ENCODE measurements at regions not wholly inside any gene's neighbourhood (a gene's known extent, or its start where the extent isn't known, plus 50 kb on each side); places are given as distances from the start of the nearest gene placed in this dataset.

DNA sequence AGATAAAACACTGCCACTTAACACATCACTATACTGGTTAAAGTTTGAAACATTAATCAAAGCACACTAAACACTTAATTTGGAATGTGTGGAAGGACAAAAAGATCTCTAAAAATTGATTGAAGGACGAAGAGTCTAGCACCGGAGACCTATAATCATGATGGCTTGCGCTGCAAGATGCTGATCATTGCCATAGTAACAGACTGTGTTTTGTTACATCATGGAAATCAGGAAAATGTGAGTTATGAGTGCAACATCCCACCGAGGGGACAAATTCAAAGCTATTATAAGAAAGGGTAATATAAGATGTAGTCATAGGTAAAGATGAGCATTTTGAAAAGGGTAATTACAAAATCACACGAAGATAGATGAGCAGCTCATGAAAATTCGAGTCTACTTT, 278.8 kb upstream of the CTNND2 start:
- no peak for DNase-seq (ENCODE audit: low read depth)
- TF ChIP-seq CTCF (IDR thresholded peaks at IDR 0.05; ENCODE audit: insufficient read depth, low read depth, low read length, missing control alignments), result no peak
- H3K4me3 ChIP-seq (ENCODE audit: low read depth, low read length), result no peak overlapping the region

DNA sequence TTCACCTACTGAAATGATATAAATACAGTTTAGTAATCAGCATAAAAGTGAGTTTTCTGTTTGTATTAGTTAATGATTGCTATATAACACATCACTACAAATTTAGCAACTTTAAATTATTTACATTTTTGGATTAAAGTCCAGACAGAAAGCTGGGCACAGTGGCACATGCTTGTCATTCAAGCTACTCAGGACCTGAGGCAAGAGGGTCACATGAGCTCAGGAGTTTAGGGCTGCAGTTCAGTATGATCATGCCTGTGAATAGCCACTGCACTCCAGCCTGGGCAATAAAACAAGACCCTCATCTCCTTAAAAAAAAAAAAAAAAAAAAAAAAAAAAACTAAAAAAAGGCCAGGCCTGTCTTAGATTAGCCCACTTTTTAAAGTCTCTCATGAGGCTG, 273.6 kb upstream of the CTNND2 start:
- no peak overlapping the region for H3K4me3 ChIP-seq (ENCODE audit: low read depth, low read length)
- no peak for DNase-seq (ENCODE audit: low read depth)
- TF ChIP-seq CTCF (IDR thresholded peaks at IDR 0.05; ENCODE audit: insufficient read depth, low read depth, low read length, missing control alignments), result no peak

DNA sequence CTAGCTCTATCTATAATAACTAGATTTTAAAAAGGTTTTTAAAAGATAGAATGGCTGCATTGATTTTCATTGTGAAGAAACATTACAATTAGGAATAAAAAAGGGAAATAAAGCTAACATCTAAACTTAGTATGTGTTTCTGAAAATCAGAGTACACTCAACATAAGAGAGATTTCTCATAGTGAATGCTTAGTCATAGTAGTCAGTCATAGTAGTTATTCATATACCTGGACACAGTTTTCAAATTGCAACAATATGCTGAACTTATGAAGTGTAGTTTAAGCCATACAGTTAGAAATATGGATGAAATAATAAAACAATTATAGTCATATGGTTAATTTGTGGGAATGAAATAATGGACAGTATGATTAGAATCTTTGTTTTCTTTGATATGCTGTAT, 273.0 kb upstream of the CTNND2 start:
- DNase-seq (ENCODE audit: low read depth), result no peak
- no peak for TF ChIP-seq CTCF (IDR thresholded peaks at IDR 0.05; ENCODE audit: insufficient read depth, low read depth, low read length, missing control alignments)
- H3K4me3 ChIP-seq (ENCODE audit: low read depth, low read length), result no peak overlapping the region

GRCh38 chr5:12175914-12176585, 271.8 kb upstream of the CTNND2 start:
- TF ChIP-seq CTCF (IDR thresholded peaks at IDR 0.05; ENCODE audit: insufficient read depth, low read depth, low read length, missing control alignments), result no peak
- H3K4me3 ChIP-seq (ENCODE audit: low read depth, low read length), result no peak overlapping the region
- DNase-seq (ENCODE audit: low read depth), result no peak

DNA sequence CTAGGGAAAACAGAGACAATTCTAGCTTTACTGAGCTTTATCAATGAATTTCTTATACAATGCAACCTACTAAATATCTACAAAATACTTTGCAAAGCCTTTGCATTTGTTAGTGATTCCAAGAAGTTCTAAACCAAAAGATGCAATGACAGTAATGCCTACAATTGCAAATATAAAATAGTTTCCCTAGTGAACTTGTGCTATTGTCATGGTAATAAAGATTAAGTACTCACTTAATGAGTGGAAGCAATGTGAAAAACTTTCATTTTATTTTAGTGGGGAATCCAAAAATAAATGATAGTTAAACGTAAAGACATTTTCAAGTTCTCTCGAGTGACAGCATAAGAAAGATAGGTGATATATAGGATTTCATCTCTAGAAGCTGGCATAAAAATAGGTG, 270.5 kb upstream of the CTNND2 start:
- H3K4me3 ChIP-seq (ENCODE audit: low read depth, low read length), result no peak overlapping the region
- no peak for TF ChIP-seq CTCF (IDR thresholded peaks at IDR 0.05; ENCODE audit: insufficient read depth, low read depth, low read length, missing control alignments)
- no peak for DNase-seq (ENCODE audit: low read depth)

DNA sequence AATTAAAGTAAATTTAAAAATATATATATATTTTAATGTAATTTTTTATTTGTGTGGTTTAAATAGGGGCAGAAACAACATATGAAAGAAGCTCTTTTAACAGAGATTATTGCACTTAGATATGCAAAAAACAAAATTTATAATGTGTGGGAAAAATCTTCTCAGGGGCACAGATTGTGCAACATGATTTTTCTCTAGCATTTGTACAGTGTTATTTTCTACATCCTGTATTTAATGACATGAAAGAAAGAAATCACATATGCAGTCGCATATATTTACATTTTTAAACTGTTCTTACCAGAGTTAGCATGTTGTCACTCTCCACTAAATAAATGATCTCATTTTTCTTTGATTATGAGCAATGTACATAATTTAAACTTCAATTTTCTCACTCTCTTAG, 265.3 kb upstream of the CTNND2 start:
- H3K4me3 ChIP-seq (ENCODE audit: low read depth, low read length), result no peak overlapping the region
- DNase-seq (ENCODE audit: low read depth), result no peak
- no peak for TF ChIP-seq CTCF (IDR thresholded peaks at IDR 0.05; ENCODE audit: insufficient read depth, low read depth, low read length, missing control alignments)

DNA sequence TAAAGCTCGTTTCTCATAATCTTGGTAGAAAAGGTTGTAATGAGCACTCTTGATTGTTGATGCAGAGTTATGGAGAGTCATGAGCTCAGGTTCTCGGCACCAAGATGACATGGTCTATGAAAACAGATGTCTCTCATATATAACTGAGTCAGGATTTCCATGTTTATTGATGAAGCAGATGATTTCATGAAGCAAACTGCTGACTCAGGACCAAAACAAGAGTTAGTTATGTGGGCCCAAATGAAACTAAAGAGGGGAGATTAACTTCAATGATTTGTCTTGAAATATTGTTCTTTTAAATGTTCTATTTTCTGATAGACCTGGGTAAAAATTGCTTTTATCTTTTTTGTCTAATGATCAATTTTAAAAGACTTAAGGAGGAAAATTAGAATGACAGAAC, 258.6 kb upstream of the CTNND2 start:
- no peak overlapping the region for H3K4me3 ChIP-seq (ENCODE audit: low read depth, low read length)
- DNase-seq (ENCODE audit: low read depth), result no peak
- no peak for TF ChIP-seq CTCF (IDR thresholded peaks at IDR 0.05; ENCODE audit: insufficient read depth, low read depth, low read length, missing control alignments)

Measured in GM12865 (cell line).